HL-60 (cell line): ENCODE measurements at regions not wholly inside any gene's neighbourhood (a gene's known extent, or its start where the extent isn't known, plus 50 kb on each side); places are given as distances from the start of the nearest gene placed in this dataset.
"Not testable (repeated sequence)": the region's sequence is repeated elsewhere in the genome, so short reads cannot be mapped to it uniquely, and the experiment has no call there.

Source experiments
- DNase-seq, 2 experiments: peaks; one replicate each; pipeline ENCODE4 v3.0.0-alpha.2; 2010 to 2020; ENCODE audit warnings: low read depth in 1 of 2, low spot score in 1 of 2
- H3K27ac ChIP-seq: fragments of 250-450 bp; sonication (Bioruptor Pico); replicated peaks from 2 replicates; pipeline ENCODE4 v1.5.1; 2020; ENCODE audit warnings: mild to moderate bottlenecking, moderate library complexity
- H3K27me3 ChIP-seq: fragments of 250-450 bp; sonication (Bioruptor Pico); 2 replicates; pipeline ENCODE4 v1.5.1; 2021; ENCODE audit warnings: mild to moderate bottlenecking, moderate library complexity; ENCODE audit not compliant: insufficient read depth, poor library complexity, severe bottlenecking
- H3K4me3 ChIP-seq: replicated peaks from 2 replicates; pipeline ENCODE4 v1.5.1; 2011; ENCODE audit warnings: mild to moderate bottlenecking, control low read depth, low read length; ENCODE audit not compliant: insufficient read depth
- GABPA ChIP-seq: IDR thresholded peaks from 2 replicates; pipeline ENCODE4 v1.6.1; 2012; ENCODE audit warnings: low read depth
- POLR2AphosphoS5 ChIP-seq: IDR thresholded peaks from 2 replicates; pipeline ENCODE4 v1.6.1; 2012; ENCODE audit warnings: low read depth
- SPI1 ChIP-seq: IDR thresholded peaks from 2 replicates; pipeline ENCODE4 v1.6.1; 2012; ENCODE audit warnings: low read depth, mild to moderate bottlenecking, borderline replicate concordance
- TF ChIP-seq, protein P1 (sequence below): IDR thresholded peaks from 2 replicates; pipeline ENCODE4 v1.6.1; 2012; ENCODE audit warnings: low read depth; ENCODE audit not compliant: insufficient replicate concordance
- TF ChIP-seq, protein P2 (sequence below): IDR thresholded peaks from one replicate; pipeline ENCODE4 v1.5.1; 2011; ENCODE audit warnings: low read length, control low read depth, inconsistent platforms; ENCODE audit not compliant: insufficient read depth

DNA sequence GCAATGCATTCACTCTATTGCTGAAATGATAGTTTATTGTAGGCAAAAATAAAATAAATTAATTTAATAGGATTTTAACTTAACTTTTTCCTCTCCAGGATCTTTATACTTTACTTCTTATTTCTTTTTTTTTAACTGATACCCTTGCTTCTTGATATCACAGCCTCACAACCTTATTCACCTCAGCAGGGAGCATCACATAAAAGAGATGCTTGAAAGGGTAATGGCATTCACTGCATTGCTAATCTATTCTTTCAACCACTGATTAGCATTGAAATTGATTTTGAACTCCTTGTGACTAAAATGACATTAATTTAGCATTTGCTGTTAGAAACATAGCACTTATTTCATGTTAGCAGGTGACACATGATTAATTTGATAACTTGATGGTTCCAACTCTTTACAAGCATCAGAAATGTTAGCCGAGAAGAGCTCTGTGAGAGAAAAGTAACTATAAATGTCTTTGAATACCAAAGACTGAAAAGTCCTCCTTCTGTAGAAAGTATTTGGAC, 689.5 kb upstream of the MGAT4C start:
- H3K27me3 ChIP-seq = no peaks in the 10 kb centered on the region
- no peak overlapping the region for H3K27ac ChIP-seq
- no peak for DNase-seq
- TF ChIP-seq, protein P1, sequence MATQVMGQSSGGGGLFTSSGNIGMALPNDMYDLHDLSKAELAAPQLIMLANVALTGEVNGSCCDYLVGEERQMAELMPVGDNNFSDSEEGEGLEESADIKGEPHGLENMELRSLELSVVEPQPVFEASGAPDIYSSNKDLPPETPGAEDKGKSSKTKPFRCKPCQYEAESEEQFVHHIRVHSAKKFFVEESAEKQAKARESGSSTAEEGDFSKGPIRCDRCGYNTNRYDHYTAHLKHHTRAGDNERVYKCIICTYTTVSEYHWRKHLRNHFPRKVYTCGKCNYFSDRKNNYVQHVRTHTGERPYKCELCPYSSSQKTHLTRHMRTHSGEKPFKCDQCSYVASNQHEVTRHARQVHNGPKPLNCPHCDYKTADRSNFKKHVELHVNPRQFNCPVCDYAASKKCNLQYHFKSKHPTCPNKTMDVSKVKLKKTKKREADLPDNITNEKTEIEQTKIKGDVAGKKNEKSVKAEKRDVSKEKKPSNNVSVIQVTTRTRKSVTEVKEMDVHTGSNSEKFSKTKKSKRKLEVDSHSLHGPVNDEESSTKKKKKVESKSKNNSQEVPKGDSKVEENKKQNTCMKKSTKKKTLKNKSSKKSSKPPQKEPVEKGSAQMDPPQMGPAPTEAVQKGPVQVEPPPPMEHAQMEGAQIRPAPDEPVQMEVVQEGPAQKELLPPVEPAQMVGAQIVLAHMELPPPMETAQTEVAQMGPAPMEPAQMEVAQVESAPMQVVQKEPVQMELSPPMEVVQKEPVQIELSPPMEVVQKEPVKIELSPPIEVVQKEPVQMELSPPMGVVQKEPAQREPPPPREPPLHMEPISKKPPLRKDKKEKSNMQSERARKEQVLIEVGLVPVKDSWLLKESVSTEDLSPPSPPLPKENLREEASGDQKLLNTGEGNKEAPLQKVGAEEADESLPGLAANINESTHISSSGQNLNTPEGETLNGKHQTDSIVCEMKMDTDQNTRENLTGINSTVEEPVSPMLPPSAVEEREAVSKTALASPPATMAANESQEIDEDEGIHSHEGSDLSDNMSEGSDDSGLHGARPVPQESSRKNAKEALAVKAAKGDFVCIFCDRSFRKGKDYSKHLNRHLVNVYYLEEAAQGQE = no peak
- TF ChIP-seq POLR2AphosphoS5 (no peak), SPI1 (no peak), GABPA (no peak)
- TF ChIP-seq, protein P2, sequence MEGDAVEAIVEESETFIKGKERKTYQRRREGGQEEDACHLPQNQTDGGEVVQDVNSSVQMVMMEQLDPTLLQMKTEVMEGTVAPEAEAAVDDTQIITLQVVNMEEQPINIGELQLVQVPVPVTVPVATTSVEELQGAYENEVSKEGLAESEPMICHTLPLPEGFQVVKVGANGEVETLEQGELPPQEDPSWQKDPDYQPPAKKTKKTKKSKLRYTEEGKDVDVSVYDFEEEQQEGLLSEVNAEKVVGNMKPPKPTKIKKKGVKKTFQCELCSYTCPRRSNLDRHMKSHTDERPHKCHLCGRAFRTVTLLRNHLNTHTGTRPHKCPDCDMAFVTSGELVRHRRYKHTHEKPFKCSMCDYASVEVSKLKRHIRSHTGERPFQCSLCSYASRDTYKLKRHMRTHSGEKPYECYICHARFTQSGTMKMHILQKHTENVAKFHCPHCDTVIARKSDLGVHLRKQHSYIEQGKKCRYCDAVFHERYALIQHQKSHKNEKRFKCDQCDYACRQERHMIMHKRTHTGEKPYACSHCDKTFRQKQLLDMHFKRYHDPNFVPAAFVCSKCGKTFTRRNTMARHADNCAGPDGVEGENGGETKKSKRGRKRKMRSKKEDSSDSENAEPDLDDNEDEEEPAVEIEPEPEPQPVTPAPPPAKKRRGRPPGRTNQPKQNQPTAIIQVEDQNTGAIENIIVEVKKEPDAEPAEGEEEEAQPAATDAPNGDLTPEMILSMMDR = no peak
- no peak overlapping the region for H3K4me3 ChIP-seq

DNA sequence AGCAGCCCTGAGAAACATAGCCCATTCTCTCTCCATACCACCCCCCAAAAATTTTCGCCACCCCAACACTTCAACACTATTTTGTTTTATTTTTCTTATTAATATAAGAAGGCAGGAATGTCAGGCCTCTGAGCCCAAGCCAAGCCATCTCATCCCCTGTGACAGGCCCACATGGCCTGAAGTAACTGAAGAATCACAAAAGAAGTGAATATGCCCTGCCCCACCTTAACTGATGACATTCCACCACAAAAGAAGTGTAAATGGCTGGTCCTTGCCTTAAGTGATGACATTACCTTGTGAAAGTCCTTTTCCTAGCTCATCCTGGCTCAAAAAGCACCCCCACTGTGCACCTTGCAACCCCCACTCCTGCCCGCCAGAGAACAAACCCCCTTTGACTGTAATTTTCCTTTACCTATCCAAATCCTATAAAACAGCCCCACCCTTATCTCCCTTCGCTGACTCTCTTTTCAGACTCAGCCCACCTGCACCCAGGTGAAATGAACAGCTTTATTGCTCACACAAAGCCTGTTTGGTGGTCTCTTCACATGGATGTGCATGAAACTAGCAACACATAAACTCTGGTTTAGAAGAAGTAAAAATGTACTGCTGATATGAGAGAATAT, 688.1 kb upstream of the MGAT4C start:
- not testable (repeated sequence) for H3K27ac ChIP-seq, H3K4me3 ChIP-seq, DNase-seq, H3K27me3 ChIP-seq

DNA sequence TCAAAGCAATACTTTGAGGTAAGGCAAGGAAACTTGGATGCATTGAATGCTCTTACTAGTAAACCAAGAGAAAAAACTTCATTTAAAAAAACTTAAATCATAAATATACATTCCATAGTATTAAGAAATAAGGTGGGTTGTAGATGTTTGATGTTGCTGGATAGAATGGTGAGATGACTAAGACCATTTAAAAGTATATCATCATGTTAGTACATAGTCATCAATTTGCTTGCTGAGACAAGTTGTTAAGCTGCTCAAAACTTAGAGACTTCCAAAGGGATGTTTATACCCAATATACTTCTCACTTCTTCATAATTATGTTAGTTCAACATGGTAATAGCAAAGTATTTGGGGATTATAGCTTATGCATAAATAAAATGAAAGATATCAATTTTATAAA, 675.5 kb upstream of the MGAT4C start:
- DNase-seq = no peak
- TF ChIP-seq, protein P2 = no peak
- Histone ChIP-seq H3K27ac (no peak overlapping the region), H3K4me3 (no peak overlapping the region), H3K27me3 (no peaks in the 10 kb centered on the region)

DNA sequence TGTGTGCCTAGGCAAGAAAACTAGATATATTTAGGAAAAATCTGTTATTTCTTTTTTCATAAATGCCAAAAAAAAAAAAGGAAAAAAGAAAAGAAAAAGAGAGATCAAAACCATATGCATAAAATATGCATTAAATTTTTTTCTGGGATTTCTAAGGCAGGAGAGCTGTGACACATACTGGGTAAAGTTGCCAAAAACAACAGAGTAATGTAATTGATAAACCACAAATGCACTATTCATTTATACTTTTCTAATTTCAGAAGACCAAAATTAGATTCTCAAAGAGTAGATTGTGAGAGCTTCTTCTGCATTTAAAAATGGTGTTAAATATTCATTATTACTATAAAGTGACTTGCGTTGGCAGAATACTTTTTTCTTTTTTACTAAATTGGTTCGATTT, 673.8 kb upstream of the MGAT4C start:
- H3K27ac ChIP-seq = no peak overlapping the region
- TF ChIP-seq POLR2AphosphoS5 (no peak), SPI1 (no peak), GABPA (no peak)
- TF ChIP-seq, protein P1 = no peak
- TF ChIP-seq, protein P2 = no peak
- no peak overlapping the region for H3K4me3 ChIP-seq
- no peak for DNase-seq
- no peaks in the 10 kb centered on the region for H3K27me3 ChIP-seq
